ENCODE measurements at regions not wholly inside any gene's neighbourhood (a gene's known extent, or its start where the extent isn't known, plus 50 kb on each side); places are given as distances from the start of the nearest gene placed in this dataset.

- Histone ChIP-seq H4K20me1 (ENCODE audit: low read depth, low read length) (no peaks in the 10 kb centered on the region), H3K27ac (ENCODE audit: low read depth, low read length) (no peak overlapping the region), H3K4me3 (ENCODE audit: insufficient read depth, low read length, poor library complexity, severe bottlenecking) (no peak overlapping the region), H3K36me3 (ENCODE audit: low read length) (no peaks in the 10 kb centered on the region), H3K4me2 (ENCODE audit: low read depth, low read length, poor library complexity, severe bottlenecking) (no peak overlapping the region), H3K79me2 (ENCODE audit: insufficient read depth, low read length) (no peaks in the 10 kb centered on the region), H2AFZ (ENCODE audit: low read depth, low read length, severe bottlenecking) (no peak overlapping the region), H3F3A (ENCODE audit: insufficient read depth) (no peaks in the 10 kb centered on the region), H3K9me3 (ENCODE audit: insufficient read depth, low read length) (no peaks in the 10 kb centered on the region), H3K9me2 (replicated peaks; ENCODE audit: insufficient read depth, low read length) (no peaks in the 10 kb centered on the region), H3K9ac (ENCODE audit: low read length) (no peak overlapping the region), H3K27me3 (ENCODE audit: low read length) (no peaks in the 10 kb centered on the region)
- TF ChIP-seq CTCF (IDR thresholded peaks at IDR 0.05; ENCODE audit: insufficient read depth, low read length, poor library complexity, severe bottlenecking) (no peak), EZH2phosphoT487 (conservative IDR thresholded peaks at IDR 0.05; ENCODE audit: low read length) (no peak)
Measured at GRCh38 chr1:38101037-38101785, 54.6 kb upstream of the POU3F1 start.

- Histone ChIP-seq H3K79me2 (ENCODE audit: insufficient read depth, low read length) (no peaks in the 10 kb centered on the region), H4K20me1 (ENCODE audit: low read depth, low read length) (no peaks in the 10 kb centered on the region), H3K9me3 (ENCODE audit: insufficient read depth, low read length) (no peaks in the 10 kb centered on the region), H3F3A (ENCODE audit: insufficient read depth) (no peaks in the 10 kb centered on the region), H3K27me3 (ENCODE audit: low read length) (no peaks in the 10 kb centered on the region), H3K9ac (ENCODE audit: low read length) (no peak overlapping the region), H3K27ac (ENCODE audit: low read depth, low read length) (no peak overlapping the region), H3K4me2 (ENCODE audit: low read depth, low read length, poor library complexity, severe bottlenecking) (no peak overlapping the region), H2AFZ (ENCODE audit: low read depth, low read length, severe bottlenecking) (no peak overlapping the region), H3K4me3 (ENCODE audit: insufficient read depth, low read length, poor library complexity, severe bottlenecking) (no peak overlapping the region), H3K36me3 (ENCODE audit: low read length) (no peaks in the 10 kb centered on the region), H3K9me2 (replicated peaks; ENCODE audit: insufficient read depth, low read length) (no peaks in the 10 kb centered on the region)
- no peak for TF ChIP-seq EZH2phosphoT487 (conservative IDR thresholded peaks at IDR 0.05; ENCODE audit: low read length)
- no peak for TF ChIP-seq CTCF (IDR thresholded peaks at IDR 0.05; ENCODE audit: insufficient read depth, low read length, poor library complexity, severe bottlenecking)
Measured at GRCh38 chr1:38098101-38098847, 51.7 kb upstream of the POU3F1 start.

GRCh38 chr1:38097284-38097898, 50.8 kb upstream of the POU3F1 start:
- Histone ChIP-seq H3K9me2 (replicated peaks; ENCODE audit: insufficient read depth, low read length) (no peaks in the 10 kb centered on the region), H3K9ac (ENCODE audit: low read length) (no peak overlapping the region), H2AFZ (ENCODE audit: low read depth, low read length, severe bottlenecking) (no peak overlapping the region), H3K9me3 (ENCODE audit: insufficient read depth, low read length) (no peaks in the 10 kb centered on the region), H4K20me1 (ENCODE audit: low read depth, low read length) (no peaks in the 10 kb centered on the region), H3F3A (ENCODE audit: insufficient read depth) (no peaks in the 10 kb centered on the region), H3K27me3 (ENCODE audit: low read length) (no peaks in the 10 kb centered on the region), H3K79me2 (ENCODE audit: insufficient read depth, low read length) (no peaks in the 10 kb centered on the region), H3K36me3 (ENCODE audit: low read length) (no peaks in the 10 kb centered on the region), H3K4me3 (ENCODE audit: insufficient read depth, low read length, poor library complexity, severe bottlenecking) (no peak overlapping the region), H3K27ac (ENCODE audit: low read depth, low read length) (no peak overlapping the region), H3K4me2 (ENCODE audit: low read depth, low read length, poor library complexity, severe bottlenecking) (no peak overlapping the region)
- TF ChIP-seq CTCF (IDR thresholded peaks at IDR 0.05; ENCODE audit: insufficient read depth, low read length, poor library complexity, severe bottlenecking) (no peak), EZH2phosphoT487 (conservative IDR thresholded peaks at IDR 0.05; ENCODE audit: low read length) (no peak)
